ENCODE measurements at regions not wholly inside any gene's neighbourhood (a gene's known extent, or its start where the extent isn't known, plus 50 kb on each side); places are given as distances from the start of the nearest gene placed in this dataset.

DNA sequence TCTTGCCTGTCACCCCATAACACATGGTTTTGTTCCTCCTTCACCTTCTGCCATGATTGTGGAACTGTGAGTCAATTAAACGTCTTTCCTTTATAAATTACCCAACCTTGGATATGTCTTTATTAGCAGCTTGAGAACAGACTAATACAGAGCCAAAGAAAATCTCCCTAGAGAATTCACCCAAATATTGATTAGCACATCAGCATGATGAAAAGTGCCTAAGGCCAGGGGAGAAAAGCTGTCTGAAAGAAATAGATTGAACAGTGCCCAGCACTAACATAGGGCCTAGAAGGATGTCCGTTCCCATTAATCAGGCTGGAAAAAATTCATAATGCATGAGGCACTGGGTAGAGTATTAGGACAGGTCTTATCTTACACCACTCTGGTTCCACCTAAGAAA, 111.9 kb upstream of the CALN1 start:
- DNase-seq, result no peak

DNA sequence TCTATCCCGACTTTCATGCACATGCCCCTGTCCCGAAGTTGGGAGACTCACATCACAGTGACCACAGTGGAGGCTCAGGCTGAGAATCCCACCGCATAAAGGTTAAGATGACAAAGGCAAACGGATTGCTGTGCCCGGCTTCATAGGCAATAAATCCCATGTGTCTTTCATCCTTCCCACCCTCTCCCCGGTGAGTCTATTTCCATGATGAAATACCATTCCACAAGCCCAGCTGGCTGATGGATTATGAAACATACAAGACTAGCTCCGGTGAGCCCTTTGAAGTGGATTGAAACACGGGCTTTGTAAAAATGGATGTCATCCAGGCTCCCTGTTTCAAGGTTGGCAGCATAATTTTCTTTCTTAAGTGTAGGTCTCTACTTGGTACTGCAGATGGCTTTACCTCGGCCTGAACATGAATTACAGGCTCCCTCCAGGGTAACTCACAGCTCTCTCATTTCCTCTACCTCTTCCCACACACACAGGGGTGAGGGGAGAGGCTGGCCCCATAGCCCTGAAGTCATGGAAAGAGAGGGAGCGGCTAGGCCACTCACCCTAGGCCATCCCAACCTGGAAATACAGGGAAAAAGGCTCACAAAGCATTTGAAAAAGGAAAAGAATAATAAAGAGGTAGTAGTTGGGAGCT, 92.0 kb upstream of the CALN1 start:
- DNase-seq, result no peak

DNA sequence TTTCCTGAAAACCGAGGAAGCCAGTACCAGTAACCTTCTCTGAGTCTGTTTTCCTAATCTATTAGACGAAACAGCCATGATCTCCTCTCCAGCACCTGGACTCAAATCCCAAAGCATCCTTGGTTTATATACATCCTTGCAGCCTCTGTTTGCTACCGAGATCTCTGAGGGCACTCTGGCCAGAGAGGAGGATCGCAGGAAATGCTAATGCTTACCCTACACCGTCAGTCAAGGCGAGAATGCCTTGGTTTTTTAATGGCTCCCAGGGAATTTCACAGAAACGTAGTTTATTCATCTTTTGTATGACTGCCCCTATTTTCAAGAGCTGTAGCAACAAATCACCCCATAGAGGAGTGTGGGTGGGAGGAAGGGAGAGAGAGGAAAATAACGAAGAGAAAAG, 91.5 kb upstream of the CALN1 start:
- no peak for DNase-seq

DNA sequence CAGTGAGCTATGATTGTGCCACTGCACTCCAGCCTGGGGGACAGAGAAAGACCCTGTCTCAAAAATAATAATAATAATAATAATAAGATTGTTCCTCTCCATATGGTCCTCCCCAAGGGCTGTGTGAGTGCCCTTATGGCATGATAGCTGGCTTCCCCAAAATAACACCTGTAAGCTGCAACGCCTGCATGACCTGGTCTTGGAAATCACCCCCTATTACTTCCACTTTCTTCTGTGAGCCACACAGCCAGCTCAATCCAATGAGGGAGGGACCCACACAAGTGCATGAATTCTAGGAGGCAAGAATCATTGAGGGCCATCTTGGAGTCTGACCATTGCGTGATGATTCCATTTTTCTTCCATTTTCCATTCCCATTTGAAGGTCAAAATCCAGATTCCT, 82.7 kb upstream of the CALN1 start:
- DNase-seq, result no peak

DNA sequence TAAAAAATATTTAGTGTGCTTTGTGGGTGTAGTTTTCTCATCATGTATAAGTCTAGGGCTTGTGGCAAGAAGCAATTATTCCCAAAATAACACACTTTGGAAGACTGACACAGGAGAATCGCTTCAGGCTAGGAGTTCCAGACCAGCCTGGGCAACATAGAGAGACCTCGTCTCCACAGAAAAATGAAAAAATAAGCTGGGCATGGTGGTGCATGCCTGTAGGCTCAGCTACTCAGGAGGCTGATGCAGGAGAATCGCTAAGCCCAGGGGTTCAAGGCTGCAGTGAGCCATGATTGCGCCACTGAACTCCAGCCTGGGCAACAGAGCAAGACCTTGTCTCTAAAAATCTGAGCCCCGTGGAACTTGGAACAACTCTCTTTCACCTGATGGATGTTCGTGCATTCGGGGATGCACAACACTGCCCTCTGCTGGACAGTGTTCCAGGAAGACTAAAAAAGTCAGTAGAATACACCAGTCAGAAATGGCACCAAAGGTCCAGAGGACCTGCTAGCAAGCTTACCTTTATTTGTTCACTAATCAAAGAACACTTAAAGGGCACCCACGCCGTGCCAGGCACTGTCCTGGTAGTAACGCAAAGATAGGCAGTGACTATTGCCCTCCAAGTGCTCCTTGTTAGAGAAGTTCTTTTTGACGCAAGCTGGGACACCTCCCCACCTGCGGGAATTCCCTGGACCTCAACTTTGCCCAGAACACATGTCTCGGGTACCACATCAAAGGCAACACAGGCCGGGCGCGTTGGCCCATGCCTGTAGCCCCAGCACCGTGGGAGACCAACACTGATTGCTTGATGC, 81.9 kb upstream of the CALN1 start:
- DNase-seq, result peak; percentile 58

DNA sequence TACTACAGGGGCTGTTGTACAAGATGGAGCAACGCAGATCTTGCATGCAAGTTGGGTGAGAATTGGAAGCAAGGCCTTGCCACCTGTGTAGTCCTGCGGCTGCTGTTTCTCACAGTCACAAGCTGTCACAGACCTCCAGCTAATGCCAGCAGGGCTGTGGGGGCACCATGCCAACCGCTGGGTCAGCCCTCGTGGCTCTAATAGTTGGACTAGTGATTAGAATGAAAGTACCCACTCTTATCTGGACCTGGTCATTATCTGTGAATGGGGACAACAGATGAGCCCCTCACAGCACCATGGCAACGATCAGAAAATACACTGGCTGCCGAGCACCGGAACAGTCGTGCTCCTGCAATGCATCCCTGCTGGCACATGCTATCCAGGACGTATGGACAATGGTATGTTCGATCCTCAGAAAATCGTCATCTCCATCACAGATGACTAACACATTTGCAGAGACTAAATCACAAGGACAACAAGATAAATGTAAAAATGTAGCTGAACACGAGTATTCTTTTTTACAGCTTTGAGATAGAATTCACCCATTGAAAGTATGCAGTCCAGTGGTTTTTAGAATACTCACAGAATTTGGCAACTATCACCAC, 80.4 kb upstream of the CALN1 start:
- peak; percentile 70 for DNase-seq

DNA sequence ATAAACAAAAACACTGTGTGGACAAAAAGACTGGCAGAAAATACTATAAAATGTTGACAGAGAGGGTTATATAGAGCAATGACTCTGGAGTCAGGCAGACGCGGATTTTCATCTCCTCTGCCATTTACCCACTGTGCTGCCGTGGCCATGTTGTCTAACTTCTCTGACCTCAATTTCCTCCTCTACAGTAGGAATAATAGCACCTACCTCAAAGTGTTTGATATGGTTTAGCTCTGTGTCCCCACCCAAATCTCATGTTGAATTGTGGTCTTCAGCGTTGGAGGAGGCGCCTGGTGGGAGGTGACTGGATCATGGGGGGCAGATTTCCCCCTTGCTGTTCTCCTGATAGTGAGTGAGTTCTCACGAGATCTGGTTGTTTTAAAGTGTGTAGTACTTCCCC, 78.2 kb upstream of the CALN1 start:
- DNase-seq, result no peak

DNA sequence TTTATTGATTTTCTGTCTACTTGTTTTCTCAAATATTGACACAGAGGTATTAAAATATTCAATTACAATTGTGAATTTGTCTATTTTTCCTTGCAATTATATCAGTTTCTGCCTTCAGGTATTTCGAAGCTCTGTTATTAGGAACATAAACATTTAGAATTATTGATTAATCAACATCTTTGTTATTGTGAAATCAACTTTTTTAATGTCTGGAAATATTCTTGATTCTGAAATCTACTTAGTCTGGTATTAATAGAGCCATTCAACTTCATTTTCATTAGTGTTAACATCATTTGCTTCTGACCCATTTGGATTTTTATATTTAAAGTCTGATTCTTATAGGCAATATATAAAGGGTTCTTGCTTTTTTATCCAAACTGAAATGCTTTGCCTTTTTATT, 69.8 kb upstream of the CALN1 start:
- DNase-seq, result no peak

DNA sequence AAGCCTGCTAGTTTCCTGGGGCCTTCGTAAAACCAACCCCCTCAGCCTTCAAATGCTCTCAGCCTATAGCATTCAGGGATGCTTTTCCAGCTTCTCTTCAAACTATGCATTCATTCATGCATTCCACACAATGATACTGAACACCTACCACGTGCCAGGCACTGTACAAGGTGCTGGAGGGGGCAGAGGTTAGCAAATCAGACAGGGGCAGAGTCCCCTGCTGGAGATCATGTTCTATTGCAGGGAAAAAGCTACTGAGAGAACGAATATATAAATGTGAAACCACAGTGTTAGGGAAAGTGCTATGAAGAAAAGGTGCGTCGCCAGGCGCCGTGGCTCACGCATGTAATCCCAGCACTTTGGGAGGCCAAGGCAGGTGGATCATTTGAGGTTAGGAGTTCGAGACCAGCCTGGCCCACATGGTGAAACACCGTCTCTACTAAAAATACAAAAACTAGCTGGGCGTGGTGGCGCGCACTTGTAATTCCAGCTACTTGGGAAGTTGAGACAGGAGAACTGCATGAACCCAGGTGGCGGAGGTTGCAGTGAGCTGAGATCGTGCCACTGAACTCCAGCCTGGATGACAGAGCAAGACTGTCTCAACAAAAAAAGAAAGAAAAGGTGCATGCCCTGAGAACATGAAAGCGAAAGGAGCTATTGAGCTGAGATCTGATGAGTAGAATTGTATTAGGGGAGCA, 64.6 kb upstream of the CALN1 start:
- no peak for DNase-seq

DNA sequence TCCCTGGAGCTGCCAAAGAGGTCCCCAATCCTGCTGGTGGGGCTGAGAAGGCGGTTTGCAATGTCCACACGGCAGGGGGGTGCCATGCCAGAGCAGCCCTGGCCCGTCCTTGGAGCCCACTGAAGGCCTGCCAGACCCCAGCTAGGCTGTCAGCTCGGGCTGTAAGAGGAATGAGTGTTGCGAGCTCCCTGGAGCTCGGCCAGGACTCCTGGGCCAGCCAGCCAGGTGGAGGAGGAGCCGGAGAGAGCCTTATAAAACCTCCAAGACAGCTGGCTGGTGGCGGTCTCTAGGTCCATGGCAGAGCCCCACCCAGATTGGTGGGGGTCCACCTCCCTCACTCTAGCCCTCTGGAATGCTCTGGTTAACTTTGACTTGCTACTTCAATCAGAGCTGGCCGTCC, 55.1 kb upstream of the CALN1 start:
- DNase-seq, result no peak

DNA sequence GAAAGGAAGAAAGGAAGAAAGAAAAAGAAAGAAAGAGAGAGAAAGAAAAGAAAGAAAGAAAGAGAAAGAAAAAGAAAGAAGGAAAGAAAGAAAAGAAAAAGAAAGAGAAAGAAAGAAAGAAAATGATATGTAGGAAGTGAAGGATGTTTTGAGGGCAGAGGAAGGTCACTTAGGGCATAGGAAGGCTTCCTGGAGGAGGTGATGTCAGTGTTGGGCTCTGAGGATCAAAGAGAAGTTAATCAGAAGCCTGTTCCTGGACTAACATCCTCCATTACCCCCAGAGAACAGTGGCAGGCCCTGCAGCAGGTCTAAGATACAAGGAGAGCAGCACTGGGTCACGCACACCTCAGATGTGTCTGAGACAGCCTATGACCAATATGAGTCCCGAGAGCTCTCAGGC, 54.7 kb upstream of the CALN1 start:
- no peak for DNase-seq

DNA sequence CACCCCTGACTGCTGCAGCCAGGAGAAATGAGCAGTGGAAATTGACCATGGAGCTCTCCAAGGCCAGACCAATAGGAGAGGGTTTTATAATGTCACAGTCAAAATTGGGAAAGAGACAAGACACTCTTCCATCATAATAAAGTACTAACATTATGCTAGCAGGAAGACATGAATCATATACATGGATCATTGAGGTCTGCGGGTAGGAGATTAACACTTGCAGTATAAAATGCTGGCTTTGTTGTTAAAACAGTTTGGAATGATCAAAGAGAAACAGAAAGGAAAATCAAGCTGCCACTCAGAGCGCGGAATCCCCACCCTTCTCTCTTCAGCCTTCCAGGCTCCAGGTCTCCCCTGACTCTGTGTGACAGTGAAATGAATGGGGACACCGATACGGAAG, 53.4 kb upstream of the CALN1 start:
- no peak for DNase-seq

DNA sequence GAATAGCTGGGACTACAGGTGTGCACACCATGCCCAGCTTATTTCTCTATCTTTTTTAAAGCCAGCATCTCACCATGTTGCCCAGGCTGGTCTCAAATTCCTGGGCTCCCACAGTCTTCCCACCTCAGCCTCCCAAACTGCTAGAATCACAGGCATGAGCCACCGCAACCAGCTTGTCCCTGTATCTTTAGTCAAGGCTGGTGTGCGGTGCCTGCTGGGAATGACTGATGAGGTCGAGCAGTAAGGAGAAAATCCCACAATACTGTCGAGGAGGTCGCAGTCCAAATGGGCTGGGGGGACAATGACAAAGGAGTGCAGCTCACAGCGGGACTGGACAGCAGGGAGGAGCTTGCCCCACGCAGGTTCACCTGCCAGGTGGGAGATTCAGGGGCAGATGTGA, 50.2 kb upstream of the CALN1 start:
- DNase-seq, result no peak
